HG03108 (cell line): ENCODE measurements at regions not wholly inside any gene's neighbourhood (a gene's known extent, or its start where the extent isn't known, plus 50 kb on each side); places are given as distances from the start of the nearest gene placed in this dataset.
"Not testable (repeated sequence)": the region's sequence is repeated elsewhere in the genome, so short reads cannot be mapped to it uniquely, and the experiment has no call there.

ENCODE experiments used
- ATAC-seq: cut with Tn5 transposase; IDR thresholded peaks from one replicate; pipeline ENCODE4 v1.9.1; 2021; ENCODE audit warnings: moderate library complexity; ENCODE audit not compliant: unreplicated experiment

DNA sequence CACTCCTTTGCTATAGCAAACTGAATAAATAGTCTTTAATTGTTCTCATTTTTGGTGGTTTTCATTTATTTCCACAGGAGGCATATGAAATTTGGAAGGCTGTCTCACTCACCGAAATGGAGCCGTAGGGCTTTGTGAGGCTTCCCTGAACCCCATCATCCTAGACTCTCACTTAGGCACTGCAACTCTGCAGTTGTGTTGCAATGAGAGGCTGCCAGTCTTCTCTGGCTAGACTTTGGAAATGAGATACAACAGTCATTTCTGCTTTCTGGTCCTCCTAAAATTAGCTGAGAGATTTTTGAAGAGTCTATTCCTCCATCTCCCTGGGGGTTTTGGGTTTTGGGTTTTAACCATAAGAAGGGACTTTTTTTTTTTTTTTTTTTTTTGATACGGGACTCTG is 146.5 kb downstream of the SH3BGRL start:
- ATAC-seq: no peak

DNA sequence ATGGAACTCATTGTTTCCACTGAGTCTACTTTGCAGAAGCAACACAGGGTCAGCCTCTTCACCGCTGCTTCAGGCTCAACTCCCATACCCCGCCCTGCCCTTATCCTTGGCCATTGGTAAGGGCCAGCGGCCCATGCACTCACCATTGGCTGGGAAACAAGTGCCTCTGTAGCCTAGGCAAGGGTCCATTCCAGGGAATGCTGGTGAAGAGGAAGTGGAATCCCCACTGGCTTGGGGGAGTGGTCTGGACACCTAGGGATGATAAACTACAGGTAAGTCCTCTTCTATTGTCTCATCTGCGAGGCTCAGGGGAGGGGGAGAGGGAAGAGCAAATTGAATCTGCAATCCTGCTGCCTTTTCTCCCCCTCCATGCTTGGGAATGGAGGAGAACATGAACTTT is 153.1 kb downstream of the SH3BGRL start:
- no peak for ATAC-seq

DNA sequence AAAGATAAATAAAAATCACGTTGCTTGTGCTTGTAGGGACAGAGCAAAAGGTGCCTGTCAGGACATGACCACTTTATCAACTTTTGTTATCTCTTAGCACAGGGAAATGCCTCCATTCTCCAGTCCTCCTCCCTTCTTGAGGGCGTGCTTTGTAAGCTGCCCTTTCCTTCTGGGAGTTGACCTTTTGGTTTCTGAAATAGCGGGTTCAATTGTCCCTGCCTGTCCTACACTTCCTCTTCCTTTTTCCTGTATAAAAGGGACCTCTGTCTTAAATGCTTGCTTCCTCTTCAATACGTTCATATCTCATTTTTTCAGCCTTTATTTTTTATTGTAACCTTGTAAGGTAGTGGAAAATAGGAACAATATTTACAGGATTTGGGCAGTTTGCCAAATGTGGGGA is 153.5 kb downstream of the SH3BGRL start:
- no peak for ATAC-seq

DNA sequence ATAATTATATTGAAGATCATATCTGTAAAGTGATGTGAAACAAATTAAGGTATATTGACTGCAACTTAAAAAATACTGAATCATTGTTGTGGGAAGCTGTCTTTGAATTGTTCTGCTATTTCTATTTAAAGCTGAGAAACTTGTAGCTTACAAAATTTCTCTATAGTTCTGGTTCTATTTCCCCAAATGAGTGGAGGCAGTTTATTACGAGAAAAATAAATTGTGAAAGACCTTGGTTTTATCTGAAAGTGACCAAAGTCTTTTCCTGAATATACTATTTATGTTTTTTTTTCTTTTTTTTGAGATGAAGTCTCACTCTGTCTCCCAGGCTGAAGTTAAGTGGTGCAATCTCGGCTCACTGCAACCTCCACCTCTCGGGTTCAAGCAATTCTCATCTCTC is 165.4 kb downstream of the SH3BGRL start:
- no peak for ATAC-seq

DNA sequence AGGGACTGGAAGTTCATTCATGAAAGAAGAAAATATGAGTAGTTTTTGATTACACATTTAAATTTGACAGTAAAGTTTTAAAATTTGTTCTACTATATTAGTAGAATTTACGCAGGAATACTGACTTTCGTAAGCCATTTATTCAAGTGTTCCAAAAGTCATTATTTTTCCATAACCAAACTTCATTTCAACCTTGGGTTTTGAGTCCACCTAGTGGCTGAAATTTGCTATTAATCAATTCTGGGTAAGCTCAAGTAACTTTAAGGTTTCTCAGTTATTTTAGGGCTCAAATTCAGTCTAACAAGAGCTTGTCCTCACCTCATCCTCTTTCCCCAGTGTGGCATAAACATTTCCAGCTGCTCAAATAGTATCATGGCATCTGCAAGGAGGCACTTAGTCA is 175.4 kb downstream of the SH3BGRL start:
- no peak for ATAC-seq

DNA sequence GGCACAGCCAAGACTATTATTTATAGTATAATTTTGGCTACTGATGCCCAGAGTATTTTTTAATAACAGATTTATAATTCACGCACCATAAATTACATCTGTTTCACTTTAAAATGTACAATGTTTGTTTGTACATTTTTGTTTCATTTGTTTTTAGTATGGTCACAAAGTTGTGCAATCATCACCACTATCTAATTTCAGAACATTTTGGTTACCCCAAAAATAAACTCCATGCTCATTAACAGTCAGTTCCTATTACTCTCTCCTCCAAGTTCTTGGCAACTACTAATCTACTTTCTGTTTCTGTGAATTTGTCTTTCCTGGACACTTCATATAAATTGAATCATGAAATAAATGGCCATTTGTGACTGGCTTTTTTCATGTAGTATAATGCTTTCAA is 176.7 kb downstream of the SH3BGRL start:
- ATAC-seq: no peak

DNA sequence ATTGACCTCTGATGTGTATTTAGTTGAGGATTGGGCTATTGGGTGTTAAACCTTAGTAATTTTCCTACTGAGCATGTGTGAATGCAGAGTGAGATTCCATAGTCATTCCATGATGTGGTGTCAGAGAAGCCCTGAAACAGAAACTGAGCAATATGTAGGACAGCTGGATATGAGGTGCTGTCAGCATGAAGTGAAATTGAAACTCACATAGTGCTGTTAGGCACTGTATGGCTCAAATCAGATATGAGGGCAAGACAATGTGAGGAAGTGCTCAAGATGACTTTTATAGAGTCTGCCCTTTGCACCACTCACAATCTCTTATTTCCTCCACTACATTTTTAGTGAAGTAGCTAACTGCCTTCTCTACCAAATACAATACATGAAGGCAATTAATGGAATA is 188.3 kb downstream of the SH3BGRL start:
- ATAC-seq: peak; percentile 59

DNA sequence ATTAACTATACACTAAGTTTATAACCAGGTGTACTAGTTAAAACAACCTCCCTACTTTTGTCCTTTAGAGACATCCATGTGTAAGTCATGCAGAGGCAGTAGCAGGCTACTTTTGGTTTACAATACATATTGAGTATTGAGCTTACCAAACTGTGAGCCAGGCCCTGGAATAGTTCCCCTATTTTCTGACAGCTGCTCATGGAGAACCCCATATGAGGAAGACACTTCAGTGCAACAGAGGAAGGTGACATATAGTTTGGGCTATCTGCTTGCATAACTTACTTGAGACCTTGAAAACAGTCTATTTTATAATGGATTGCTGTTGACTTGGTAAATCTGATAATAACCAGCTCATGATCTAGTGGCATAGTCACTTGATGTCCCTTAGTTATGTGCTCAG is 190.5 kb downstream of the SH3BGRL start:
- no peak for ATAC-seq

DNA sequence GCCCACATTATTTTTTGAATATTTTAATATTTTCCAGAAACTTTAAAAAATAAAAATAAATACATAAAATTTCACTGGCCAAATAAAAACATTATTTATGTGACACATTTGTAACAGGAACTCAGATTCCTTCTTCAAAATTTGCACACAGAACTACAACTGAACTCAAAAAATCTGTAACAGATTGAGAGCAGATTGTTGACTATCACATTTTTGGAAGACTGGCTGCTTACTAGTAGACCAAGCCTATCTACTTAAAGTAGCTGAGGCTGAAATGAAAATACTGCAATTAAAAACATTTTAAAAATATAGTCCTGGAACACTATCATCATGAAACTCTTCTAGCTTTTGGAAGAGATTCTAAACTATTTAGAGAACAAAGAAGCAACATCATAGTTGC is 203.9 kb downstream of the SH3BGRL start:
- no peak for ATAC-seq

DNA sequence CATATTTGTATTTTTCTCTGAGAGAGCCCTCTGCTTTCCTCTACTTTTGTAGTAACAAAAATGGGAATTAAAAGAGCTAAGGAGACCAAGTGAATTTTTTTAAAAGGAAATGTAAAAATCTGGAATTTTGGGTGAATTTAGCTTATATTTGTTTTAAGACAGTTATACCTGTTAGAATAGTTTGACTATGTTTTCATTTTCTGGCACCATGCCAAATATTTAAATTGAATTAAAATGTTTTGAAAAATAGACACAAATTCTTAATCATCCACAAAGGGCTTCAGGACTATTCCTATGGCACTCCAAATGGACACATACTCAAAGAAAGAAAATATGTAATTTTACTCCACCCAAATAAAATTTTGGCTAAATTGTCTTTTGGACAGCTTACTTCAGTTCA is 209.6 kb downstream of the SH3BGRL start:
- ATAC-seq: no peak

DNA sequence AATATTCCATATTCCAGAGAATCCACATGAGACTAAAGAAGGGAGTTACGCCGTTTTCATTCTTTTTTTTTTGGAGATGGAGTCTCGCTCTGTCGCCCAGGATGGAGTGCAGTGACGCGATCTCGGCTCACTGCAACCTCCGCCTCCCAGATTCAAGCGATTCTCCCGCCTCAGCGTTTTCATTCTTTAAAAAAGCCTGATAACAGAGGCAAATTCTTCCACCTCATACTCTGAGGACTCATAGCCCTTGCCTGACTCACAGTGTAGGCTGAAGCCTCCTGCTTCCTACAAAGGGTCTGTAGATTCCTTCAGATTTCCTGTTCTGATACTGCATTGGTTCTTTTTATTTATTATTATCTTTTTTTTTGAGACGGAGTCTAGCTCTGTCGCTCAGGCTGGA is 210.5 kb downstream of the SH3BGRL start:
- ATAC-seq: no peak

DNA sequence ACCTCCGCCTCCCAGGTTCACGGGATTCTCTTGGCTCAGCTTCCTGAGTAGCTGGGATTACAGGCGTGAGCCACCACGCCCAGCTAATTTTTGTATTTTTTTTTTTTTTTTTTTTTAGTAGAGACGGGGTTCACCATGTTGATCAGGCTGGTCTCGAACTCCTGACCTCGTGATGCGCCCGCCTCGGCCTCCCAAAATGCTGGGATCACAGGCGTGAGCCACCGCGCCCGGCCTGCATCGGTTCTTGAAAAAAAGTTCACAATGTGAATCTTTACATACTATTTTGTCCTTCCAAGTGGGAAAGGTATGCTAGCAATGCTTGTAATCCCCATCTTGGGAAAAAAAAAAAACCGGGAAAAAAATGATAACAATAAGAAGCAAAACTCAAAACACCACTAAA is 211.0 kb downstream of the SH3BGRL start:
- not testable (repeated sequence) for ATAC-seq

DNA sequence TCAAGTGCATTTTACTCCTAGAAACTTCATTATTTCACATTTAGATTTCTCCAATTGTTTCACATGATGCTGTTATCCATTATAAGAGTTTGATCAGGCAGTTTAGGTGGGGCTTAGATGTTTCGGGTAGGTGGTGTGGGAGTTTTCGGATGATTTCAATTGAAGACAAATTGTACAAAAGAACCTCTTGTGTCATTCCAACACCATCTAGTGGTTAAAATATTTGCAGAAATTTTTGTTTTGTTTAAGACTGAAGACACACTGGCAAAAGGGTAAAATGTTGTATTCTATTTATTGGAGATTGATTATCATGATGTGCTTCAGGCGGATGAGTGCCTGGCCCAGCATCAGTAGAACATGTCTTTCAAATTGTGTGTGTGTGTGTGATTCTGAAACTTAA is 212.7 kb downstream of the SH3BGRL start:
- ATAC-seq: no peak
